K562 (cell line): ENCODE measurements at regions not wholly inside any gene's neighbourhood (a gene's known extent, or its start where the extent isn't known, plus 50 kb on each side); places are given as distances from the start of the nearest gene placed in this dataset.
A peak's percentile ranks its signal among the peaks of the same experiment; 100 is the strongest.

ENCODE experiments used
- ATAC-seq: fragments of 200-7000 bp; cut with Tn5 transposase; 3 replicates; pipeline ENCODE4 v1.9.1; 2020; ENCODE audit warnings: moderate library complexity
- BruUV-seq: library from RNA; stranded (reverse); fragments of 400-500 nt; replicated peaks from 2 replicates; lab custom pipeline; 2021; lab: Mats Ljungman, UMichigan
- CTCF ChIA-PET: fragments of 300-600 bp; formaldehyde crosslinking; extraction: SDS; loops from one replicate; lab custom pipeline; 2021; ENCODE audit warnings: low intra/inter-chr PET ratio; lab: Yijun Ruan, JAX
- POLR2A ChIA-PET: fragments of 300-600, 350-650 bp; sonication (Branson Sonifier 250); formaldehyde crosslinking; extraction: SDS; loops from one replicate; lab custom pipeline; 2021; ENCODE audit warnings: antibody characterized with exemption, inconsistent platforms; lab: Yijun Ruan, JAX
- DNase-seq, 4 experiments: peaks; one replicate each; pipeline versions ENCODE4 v3.0.0 to v3.0.0-alpha.2; 2011 to 2018; ENCODE audit warnings: low spot score in 3 of 4, mixed read lengths in 3 of 4; ENCODE audit errors: extremely low read depth in 1 of 4
- FAIRE-seq: peaks from 2 replicates; lab custom pipeline; 2011; peaks lifted over from hg19 to GRCh38; lab: Jason Lieb, UNC
- H2AFZ ChIP-seq: 2 replicates; pipeline ENCODE4 v1.6.0; 2011; ENCODE audit warnings: low read depth, low read length, control low read depth, inconsistent platforms
- H3K27ac ChIP-seq: fragments of 200-600 bp; 3 replicates; pipeline ENCODE4 v1.8.0; 2011; ENCODE audit warnings: low read depth, mild to moderate bottlenecking, control low read depth, inconsistent platforms, low read length, moderate library complexity, mixed read lengths; ENCODE audit errors: extremely low read depth
- H3K27me3 ChIP-seq, 2 experiments: fragments of 300-600 bp in 1 of 2; 2 replicates in 1 of 2; 3 replicates in 1 of 2; pipeline versions ENCODE4 v1.6.0 to v1.8.0; 2011; ENCODE audit warnings: inconsistent platforms in 2 of 2, low read length in 2 of 2, mild to moderate bottlenecking in 1 of 2, mixed read lengths in 1 of 2, moderate library complexity in 1 of 2; ENCODE audit not compliant: control insufficient read depth in 2 of 2, insufficient read depth in 2 of 2
- H3K36me3 ChIP-seq: fragments of 300-600 bp; 3 replicates; pipeline ENCODE4 v1.8.0; 2011; ENCODE audit warnings: mild to moderate bottlenecking, low read length, inconsistent platforms; ENCODE audit not compliant: control insufficient read depth, insufficient read depth
- H3K4me1 ChIP-seq, 2 experiments: fragments of 200-600 bp in 1 of 2; replicated peaks in 1 of 2; 2 replicates in 1 of 2; 3 replicates in 1 of 2; pipeline versions ENCODE4 v1.5.1 to v1.8.0; 2011; ENCODE audit warnings: inconsistent platforms in 2 of 2, low read length in 2 of 2, mild to moderate bottlenecking in 1 of 2, mixed read lengths in 1 of 2, moderate library complexity in 1 of 2; ENCODE audit not compliant: control insufficient read depth in 2 of 2, insufficient read depth in 2 of 2
- H3K4me2 ChIP-seq: 2 replicates; pipeline ENCODE4 v1.6.1; 2011; ENCODE audit warnings: low read length, control low read depth, inconsistent platforms, mixed read lengths; ENCODE audit not compliant: insufficient read depth
- H3K4me3 ChIP-seq: fragments of 200-600 bp; sonication (generic), shearing (Covaris generic); 2 replicates; pipeline ENCODE4 v1.5.1; 2016; ENCODE audit warnings: control low read depth, inconsistent platforms
- H3K79me2 ChIP-seq: fragments of 200-600 bp; 3 replicates; pipeline ENCODE4 v1.8.0; 2011; ENCODE audit warnings: low read length, inconsistent platforms; ENCODE audit not compliant: control insufficient read depth, insufficient read depth
- H3K9ac ChIP-seq, 2 experiments: 2 replicates each; pipeline versions ENCODE4 v1.6.0 to v1.6.1; 2011; ENCODE audit warnings: low read depth in 2 of 2, low read length in 2 of 2, control low read depth in 1 of 2, inconsistent platforms in 1 of 2, mild to moderate bottlenecking in 1 of 2, mixed read lengths in 1 of 2; ENCODE audit not compliant: insufficient read depth in 1 of 2
- H3K9me1 ChIP-seq: one replicate; pipeline ENCODE4 v1.6.0; 2011; ENCODE audit warnings: inconsistent platforms, mild to moderate bottlenecking, low read length, moderate library complexity; ENCODE audit not compliant: control insufficient read depth, insufficient read depth
- H3K9me3 ChIP-seq: replicated peaks from 2 replicates; pipeline ENCODE4 v1.5.1; 2011; ENCODE audit warnings: low read depth, low read length, inconsistent platforms; ENCODE audit not compliant: control insufficient read depth, insufficient read depth
- H4K20me1 ChIP-seq: replicated peaks from 2 replicates; pipeline ENCODE4 v1.6.1; 2011; ENCODE audit warnings: low read length, inconsistent platforms, mixed read lengths; ENCODE audit not compliant: control insufficient read depth, insufficient read depth
- C11orf30 ChIP-seq: fragments of 450-650 bp; IDR thresholded peaks from 2 replicates; pipeline ENCODE4 v1.6.1; 2016; ENCODE audit warnings: low read depth, mild to moderate bottlenecking
- ELF1 ChIP-seq: fragments of 200-800 bp; sonication (Bioruptor generic); IDR thresholded peaks from 2 replicates; pipeline ENCODE4 v1.6.1; 2016; ENCODE audit warnings: missing genetic modification characterization, missing compliant biosample characterization
- FIP1L1 ChIP-seq: fragments of 200-400 bp; formaldehyde crosslinking; IDR thresholded peaks from 2 replicates; pipeline ENCODE4 v1.6.1; 2018; ENCODE audit warnings: mild to moderate bottlenecking, low read depth, low read length; ENCODE audit not compliant: poor library complexity, severe bottlenecking
- HDAC1 ChIP-seq, 2 experiments: fragments of 450-650 bp; IDR thresholded peaks; 2 replicates each; pipeline ENCODE4 v1.6.1; 2016 to 2017; ENCODE audit warnings: inconsistent platforms in 1 of 2, mild to moderate bottlenecking in 1 of 2, moderate library complexity in 1 of 2
- HNRNPK ChIP-seq: fragments of 200-400 bp; formaldehyde crosslinking; IDR thresholded peaks from one replicate; pipeline ENCODE4 v1.6.1; 2018; ENCODE audit warnings: mild to moderate bottlenecking, low read depth, low read length; ENCODE audit not compliant: poor library complexity, severe bottlenecking
- MAFG ChIP-seq: fragments of 450-650 bp; conservative IDR thresholded peaks from 2 replicates; pipeline ENCODE4 v1.6.1; 2016; ENCODE audit warnings: missing genetic modification characterization, missing compliant biosample characterization
- SAFB ChIP-seq: fragments of 200-400 bp; formaldehyde crosslinking; IDR thresholded peaks from 2 replicates; pipeline ENCODE4 v1.6.1; 2017; ENCODE audit warnings: low read depth, low read length, borderline replicate concordance
- ZNF316 ChIP-seq: fragments of 450-650 bp; IDR thresholded peaks from 2 replicates; pipeline ENCODE4 v1.6.1; 2016
- ZNF347 ChIP-seq: fragments of 450-650 bp; formaldehyde crosslinking; IDR thresholded peaks from 2 replicates; pipeline ENCODE4 v1.4.0; 2020; ENCODE audit warnings: low read depth, mild to moderate bottlenecking, moderate library complexity
- WGBS: fragments of 100-300 bp; shearing (Covaris generic); methylation state at CpG from one replicate; pipeline ENCODE4 v1.1.6; 2016; ENCODE audit warnings: low coverage, mixed read lengths; ENCODE audit not compliant: insufficient coverage; ENCODE audit errors: missing lambda C conversion rate; 5-methylcytosine and 5-hydroxymethylcytosine counted together
- in situ Hi-C: fragments of 300-500 bp; cut with MboI; formaldehyde crosslinking; loops from 4 replicates; pipeline ENCODE4 v1.15.0; 2018; ENCODE audit warnings: inconsistent platforms, mixed read lengths
- intact Hi-C: fragments of 100-400 bp; cut with micrococcal nuclease; formaldehyde crosslinking; loops from 2 replicates; pipeline ENCODE4 v1.14.2; 2022
- TF ChIP-seq, protein P1 (sequence below): sonication (generic); formaldehyde crosslinking; IDR thresholded peaks from 2 replicates; pipeline ENCODE4 v1.9.0; 2022; ENCODE audit warnings: mild to moderate bottlenecking, missing genetic modification reagents

DNA sequence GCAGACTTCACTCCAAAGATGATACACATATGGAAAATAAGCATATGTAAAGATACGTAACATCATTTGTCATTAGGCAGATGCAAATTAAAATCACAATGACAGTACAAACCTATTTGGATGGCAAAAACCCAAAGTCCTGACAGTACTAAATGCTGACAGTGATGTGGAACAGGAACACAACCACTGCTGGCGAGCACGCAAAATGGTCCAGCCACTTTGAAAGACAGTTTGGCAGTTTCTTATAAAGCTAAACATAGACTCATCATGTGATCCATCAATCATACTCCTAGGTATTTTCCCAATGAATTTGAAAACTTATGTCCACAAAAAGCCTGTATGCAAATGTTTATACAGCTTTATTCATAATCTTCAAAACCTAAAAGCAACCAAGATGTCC lies 200.7 kb downstream of the RAMP3 start:
- no peak overlapping the region for H3K27ac ChIP-seq
- no peak for ATAC-seq
- intact Hi-C loops: no loop called here
- no peak overlapping the region for H3K4me2 ChIP-seq
- no peak overlapping the region for H3K9ac ChIP-seq
- in situ Hi-C loops: no loop called here
- H4K20me1 ChIP-seq: no peaks in the 10 kb centered on the region
- H3K79me2 ChIP-seq: no peaks in the 10 kb centered on the region
- no peaks in the 10 kb centered on the region for H3K36me3 ChIP-seq
- no peaks in the 10 kb centered on the region for H3K4me1 ChIP-seq
- no peaks in the 10 kb centered on the region for H3K9me3 ChIP-seq
- CTCF ChIA-PET: no interaction called here
- no peak overlapping the region for H3K4me3 ChIP-seq
- no peak for FAIRE-seq
- no peak overlapping the region for H2AFZ ChIP-seq
- peaks cover 0 to 5% of the 10 kb centered on the region in 2 experiments; a peak in 1 of 5 replicates for H3K27me3 ChIP-seq
- TF ChIP-seq HNRNPK (no peak), FIP1L1 (no peak), ELF1 (tag) (no peak), ZNF347 (CRISPR knock-in tag) (no peak)
- TF ChIP-seq, protein P1, sequence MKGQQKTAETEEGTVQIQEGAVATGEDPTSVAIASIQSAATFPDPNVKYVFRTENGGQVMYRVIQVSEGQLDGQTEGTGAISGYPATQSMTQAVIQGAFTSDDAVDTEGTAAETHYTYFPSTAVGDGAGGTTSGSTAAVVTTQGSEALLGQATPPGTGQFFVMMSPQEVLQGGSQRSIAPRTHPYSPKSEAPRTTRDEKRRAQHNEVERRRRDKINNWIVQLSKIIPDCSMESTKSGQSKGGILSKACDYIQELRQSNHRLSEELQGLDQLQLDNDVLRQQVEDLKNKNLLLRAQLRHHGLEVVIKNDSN: no peak
- DNase-seq: no peak
- POLR2A ChIA-PET: no interaction called here
- BruUV-seq: no TSS peak
- no peaks in the 10 kb centered on the region for H3K9me1 ChIP-seq
- WGBS: 0% methylated on average over 3 of the region's 3 CpGs

DNA sequence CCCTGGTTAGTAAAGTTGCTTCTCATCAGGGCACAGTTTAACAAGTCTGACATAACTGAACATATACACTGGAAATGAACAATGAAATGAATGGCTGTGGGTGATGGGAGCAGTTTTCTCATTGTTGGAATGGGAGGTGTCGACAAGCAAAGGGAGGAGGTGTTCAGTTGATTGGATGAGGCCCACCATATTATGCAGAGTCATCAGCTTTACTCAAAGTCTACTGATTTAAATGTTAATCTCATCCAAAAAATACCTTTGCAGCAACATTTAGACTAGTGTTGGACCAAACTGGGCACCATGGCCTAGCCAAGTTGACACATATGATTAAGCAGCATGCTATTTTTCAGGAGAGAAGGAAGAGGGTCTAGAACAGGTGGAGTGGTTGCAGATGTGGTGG lies 201.7 kb downstream of the RAMP3 start:
- Histone ChIP-seq H3K9me1 (no peaks in the 10 kb centered on the region), H3K9me3 (no peaks in the 10 kb centered on the region), H3K36me3 (no peaks in the 10 kb centered on the region), H2AFZ (no peak overlapping the region), H3K9ac (no peak overlapping the region), H3K79me2 (no peaks in the 10 kb centered on the region), H3K27ac (no peak overlapping the region), H4K20me1 (no peaks in the 10 kb centered on the region), H3K4me3 (no peak overlapping the region), H3K4me2 (no peak overlapping the region), H3K27me3 (peaks cover 0 to 5% of the 10 kb centered on the region in 2 experiments; a peak in 1 of 5 replicates), H3K4me1 (no peaks in the 10 kb centered on the region)
- in situ Hi-C loops: no loop called here
- DNase-seq: no peak
- no peak for ATAC-seq
- peak; percentile 49; the same call in 1 of the 2 replicates for TF ChIP-seq C11orf30
- TF ChIP-seq ZNF316: peak; percentile 62
- TF ChIP-seq SAFB: no peak
- no peak for TF ChIP-seq HDAC1 (IDR thresholded peaks at IDR 0.05)
- TF ChIP-seq MAFG (tag): 0 out of 2 replicates have a peak, but pooled peaks have one; percentile 24
- no TSS peak for BruUV-seq
- CTCF ChIA-PET: no interaction called here
- FAIRE-seq: no peak
- POLR2A ChIA-PET: interaction anchor here (1.7 kb wide), 1 partner anchor 23 kb away, joined by 4 read pairs; no protein-coding TSS in a partner anchor
- intact Hi-C loops: no loop called here
- WGBS: 0% methylated on average over 1 of the region's 1 CpG
